CD14-positive monocyte (primary cell): ENCODE measurements at regions not wholly inside any gene's neighbourhood (a gene's known extent, or its start where the extent isn't known, plus 50 kb on each side); places are given as distances from the start of the nearest gene placed in this dataset.

Experiments used
- DNase-seq, 3 donors: peaks; one replicate each; pipeline ENCODE4 v3.0.0-alpha.2; 2011 to 2022
- H2AFZ ChIP-seq: 2 replicates; pipeline ENCODE4 v1.6.0; 2012; ENCODE audit warnings: mild to moderate bottlenecking, low read depth, low read length, inconsistent platforms; ENCODE audit not compliant: insufficient read depth, poor library complexity, severe bottlenecking
- H3K27ac ChIP-seq, 2 donors: 1 replicate in 1 of 2; 2 replicates in 1 of 2; pipeline ENCODE4 v1.5.1; 2012 to 2013; ENCODE audit warnings: low read length in 2 of 2, control low read depth in 1 of 2, inconsistent platforms in 1 of 2, low read depth in 1 of 2, mild to moderate bottlenecking in 1 of 2
- H3K27me3 ChIP-seq, 2 donors: one replicate each; pipeline versions ENCODE4 v1.6.0 to v1.6.1; 2011 to 2013; ENCODE audit warnings: low read length in 2 of 2; ENCODE audit not compliant: control insufficient read depth in 2 of 2, insufficient read depth in 2 of 2
- H3K36me3 ChIP-seq, 2 donors: replicated peaks in 1 of 2; 1 replicate in 1 of 2; 2 replicates in 1 of 2; pipeline versions ENCODE4 v1.5.1 to v1.6.1; 2012 to 2013; ENCODE audit warnings: low read length in 2 of 2, control low read depth in 1 of 2, inconsistent platforms in 1 of 2, mild to moderate bottlenecking in 1 of 2; ENCODE audit not compliant: insufficient read depth in 2 of 2, control insufficient read depth in 1 of 2
- H3K4me1 ChIP-seq, 2 donors: 1 replicate in 1 of 2; 2 replicates in 1 of 2; pipeline versions ENCODE4 v1.5.1 to v1.6.1; 2012 to 2013; ENCODE audit warnings: low read length in 2 of 2, control low read depth in 1 of 2, inconsistent platforms in 1 of 2, mild to moderate bottlenecking in 1 of 2, moderate library complexity in 1 of 2; ENCODE audit not compliant: insufficient read depth in 2 of 2, control insufficient read depth in 1 of 2
- H3K4me2 ChIP-seq: replicated peaks from 2 replicates; pipeline ENCODE3; 2012; ENCODE audit warnings: low read length, moderate library complexity, mild to moderate bottlenecking; ENCODE audit not compliant: poor library complexity, severe bottlenecking; ENCODE audit errors: extremely low read depth
- H3K4me3 ChIP-seq, 3 experiments: fragments of 200-600 bp in 1 of 3; sonication (generic) in 1 of 3; replicated peaks in 1 of 3; 1 replicate in 2 of 3; 2 replicates in 1 of 3; pipeline ENCODE4 v1.5.1; 2011 to 2013; ENCODE audit warnings: low read length in 3 of 3, mild to moderate bottlenecking in 3 of 3, control low read depth in 2 of 3, low read depth in 2 of 3, inconsistent platforms in 1 of 3, moderate library complexity in 1 of 3
- H3K79me2 ChIP-seq: 2 replicates; pipeline ENCODE4 v1.6.0; 2012; ENCODE audit warnings: mild to moderate bottlenecking, control low read depth, inconsistent platforms, low read length, moderate library complexity; ENCODE audit not compliant: insufficient read depth
- H3K9ac ChIP-seq: 2 replicates; pipeline ENCODE4 v1.6.0; 2017; ENCODE audit warnings: low read length, mild to moderate bottlenecking; ENCODE audit not compliant: insufficient read depth, poor library complexity, severe bottlenecking
- H3K9me3 ChIP-seq, 2 donors: replicated peaks in 1 of 2; 1 replicate in 1 of 2; 2 replicates in 1 of 2; pipeline versions ENCODE4 v1.5.1 to v1.6.1; 2012 to 2013; ENCODE audit warnings: low read length in 2 of 2, control low read depth in 1 of 2; ENCODE audit not compliant: control insufficient read depth in 1 of 2, insufficient read depth in 1 of 2
- H4K20me1 ChIP-seq: 2 replicates; pipeline ENCODE4 v1.6.0; 2012; ENCODE audit warnings: mild to moderate bottlenecking, low read length, control low read depth, moderate library complexity; ENCODE audit not compliant: insufficient read depth
- H3K27ac Mint-ChIP-seq, 7 donors: one replicate each; pipeline ENCODE4 v1.8.0; 2020; ENCODE audit warnings: mild to moderate bottlenecking in 7 of 7, mixed read lengths in 7 of 7, moderate library complexity in 6 of 7, inconsistent platforms in 2 of 7
- H3K27me3 Mint-ChIP-seq, 3 donors: one replicate each; pipeline ENCODE4 v1.8.0; 2021 to 2022; ENCODE audit warnings: low read depth in 3 of 3, mild to moderate bottlenecking in 3 of 3, mixed read lengths in 3 of 3, moderate library complexity in 3 of 3, inconsistent platforms in 1 of 3
- H3K36me3 Mint-ChIP-seq, 2 donors: one replicate each; pipeline ENCODE4 v1.8.0; 2020; ENCODE audit warnings: mixed read lengths in 2 of 2, inconsistent platforms in 1 of 2, mild to moderate bottlenecking in 1 of 2
- H3K4me1 Mint-ChIP-seq: one replicate; pipeline ENCODE4 v1.8.0; 2020; ENCODE audit warnings: mild to moderate bottlenecking, mixed read lengths
- H3K4me3 Mint-ChIP-seq, 2 donors: one replicate each; pipeline ENCODE4 v1.8.0; 2020; ENCODE audit warnings: mild to moderate bottlenecking in 2 of 2, mixed read lengths in 2 of 2, moderate library complexity in 1 of 2
- H3K9me3 Mint-ChIP-seq, 7 donors: one replicate each; pipeline ENCODE4 v1.8.0; 2020 to 2022; ENCODE audit warnings: mixed read lengths in 7 of 7, mild to moderate bottlenecking in 6 of 7, moderate library complexity in 6 of 7, inconsistent platforms in 2 of 7
- CTCF ChIP-seq: fragments of 200-600 bp; IDR thresholded peaks from one replicate; pipeline ENCODE4 v1.8.0; 2022; ENCODE audit warnings: antibody characterized with exemption, mild to moderate bottlenecking
- WGBS: methylation state at CpG from one replicate; pipeline ENCODE4 v1.1.5; 2013; ENCODE audit warnings: missing lambda C conversion rate; ENCODE audit not compliant: insufficient coverage; 5-methylcytosine and 5-hydroxymethylcytosine counted together
- intact Hi-C, 2 donors: fragments of 100-400 bp; cut with micrococcal nuclease; formaldehyde crosslinking; loops; one replicate each; pipeline versions ENCODE4 v1.15.0 to v1.15.1; 2023

- Histone ChIP-seq H3K79me2 (no peaks in the 10 kb centered on the region), H3K4me2 (no peak overlapping the region), H3K27ac (no peak overlapping the region), H3K36me3 (no peaks in the 10 kb centered on the region), H4K20me1 (no peaks in the 10 kb centered on the region), H3K4me1 (no peaks in the 10 kb centered on the region), H3K27me3 (no peaks in the 10 kb centered on the region), H2AFZ (no peak overlapping the region), H3K9me3 (no peaks in the 10 kb centered on the region), H3K9ac (no peak overlapping the region), H3K4me3 (no peak overlapping the region)
- intact Hi-C loops, result no loop called here
- H3K4me3 Mint-ChIP-seq, result no peak overlapping the region
- no peaks in the 10 kb centered on the region for H3K36me3 Mint-ChIP-seq
- peaks cover 0 to 4% (median 0%) of the 10 kb centered on the region in 3 donors for H3K27me3 Mint-ChIP-seq
- no peak for TF ChIP-seq CTCF
- DNase-seq, result no peak
- no peaks in the 10 kb centered on the region for H3K9me3 Mint-ChIP-seq
- no peak overlapping the region for H3K27ac Mint-ChIP-seq
- 88% methylated on average over 2 of the region's 3 CpGs for WGBS
- no peaks in the 10 kb centered on the region for H3K4me1 Mint-ChIP-seq
These were observed 489.0 kb downstream of the KCNJ2 start for GRCh38 chr17:70658317-70658716.

GRCh38 chr17:70658840-70659239 is 489.5 kb downstream of the KCNJ2 start:
- Mint-ChIP-seq H3K9me3 (no peaks in the 10 kb centered on the region), H3K27me3 (peaks cover 0 to 4% (median 0%) of the 10 kb centered on the region in 3 donors), H3K27ac (peak overlapping the region in 1 of 7 donors; percentile 8), H3K4me3 (no peak overlapping the region), H3K4me1 (no peaks in the 10 kb centered on the region), H3K36me3 (no peaks in the 10 kb centered on the region)
- intact Hi-C loops, result no loop called here
- Histone ChIP-seq H2AFZ (no peak overlapping the region), H3K36me3 (no peaks in the 10 kb centered on the region), H3K27me3 (no peaks in the 10 kb centered on the region), H3K9me3 (no peaks in the 10 kb centered on the region), H3K4me2 (no peak overlapping the region), H3K79me2 (no peaks in the 10 kb centered on the region), H3K4me1 (no peaks in the 10 kb centered on the region), H3K9ac (no peak overlapping the region), H4K20me1 (no peaks in the 10 kb centered on the region), H3K4me3 (no peak overlapping the region), H3K27ac (no peak overlapping the region)
- WGBS, result 67% methylated on average over 1 of the region's 2 CpGs
- DNase-seq, result no peak
- TF ChIP-seq CTCF, result no peak
